ENCODE measurements at regions not wholly inside any gene's neighbourhood (a gene's known extent, or its start where the extent isn't known, plus 50 kb on each side); places are given as distances from the start of the nearest gene placed in this dataset.

GRCh38 chr16:79897453-79898146, 297.1 kb upstream of the MAF start:
- H3K27ac ChIP-seq = no peak overlapping the region
- no peak for TF ChIP-seq CTCF (conservative IDR thresholded peaks at IDR 0.05)

DNA sequence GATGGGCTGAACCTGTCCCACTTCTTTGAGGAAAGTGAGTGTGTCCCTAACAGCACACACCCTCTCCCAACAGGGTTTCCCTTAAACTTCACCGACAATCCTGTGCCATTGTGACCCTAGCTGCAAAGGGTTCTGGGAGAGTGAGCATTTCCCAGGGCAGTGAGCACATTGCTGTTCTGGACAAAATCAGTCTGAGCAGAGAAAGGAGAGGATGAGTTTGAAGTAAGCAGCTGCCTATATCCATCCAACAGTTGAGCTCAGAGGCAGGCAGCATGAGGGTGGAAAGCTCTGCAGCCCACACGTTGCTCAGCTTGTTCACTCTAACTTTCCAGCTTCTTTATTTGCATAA, 296.5 kb upstream of the MAF start:
- H3K27ac ChIP-seq = no peak overlapping the region
- no peak for TF ChIP-seq CTCF (conservative IDR thresholded peaks at IDR 0.05)

DNA sequence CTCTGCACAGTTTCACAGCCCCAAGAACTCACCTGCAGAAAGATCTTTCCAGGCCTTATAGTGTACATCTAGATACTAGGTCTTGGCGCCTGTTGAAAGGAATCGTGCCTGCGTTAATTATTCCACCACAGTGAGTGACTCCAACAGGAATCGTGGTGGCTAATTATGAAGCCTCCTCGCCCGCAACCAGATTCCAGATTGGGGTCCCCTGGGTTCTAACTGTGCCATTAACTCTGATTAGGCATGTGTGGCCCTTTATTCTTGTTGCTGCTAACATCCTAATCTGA, 295.3 kb upstream of the MAF start:
- no peak for TF ChIP-seq CTCF (conservative IDR thresholded peaks at IDR 0.05)
- no peak overlapping the region for H3K27ac ChIP-seq

DNA sequence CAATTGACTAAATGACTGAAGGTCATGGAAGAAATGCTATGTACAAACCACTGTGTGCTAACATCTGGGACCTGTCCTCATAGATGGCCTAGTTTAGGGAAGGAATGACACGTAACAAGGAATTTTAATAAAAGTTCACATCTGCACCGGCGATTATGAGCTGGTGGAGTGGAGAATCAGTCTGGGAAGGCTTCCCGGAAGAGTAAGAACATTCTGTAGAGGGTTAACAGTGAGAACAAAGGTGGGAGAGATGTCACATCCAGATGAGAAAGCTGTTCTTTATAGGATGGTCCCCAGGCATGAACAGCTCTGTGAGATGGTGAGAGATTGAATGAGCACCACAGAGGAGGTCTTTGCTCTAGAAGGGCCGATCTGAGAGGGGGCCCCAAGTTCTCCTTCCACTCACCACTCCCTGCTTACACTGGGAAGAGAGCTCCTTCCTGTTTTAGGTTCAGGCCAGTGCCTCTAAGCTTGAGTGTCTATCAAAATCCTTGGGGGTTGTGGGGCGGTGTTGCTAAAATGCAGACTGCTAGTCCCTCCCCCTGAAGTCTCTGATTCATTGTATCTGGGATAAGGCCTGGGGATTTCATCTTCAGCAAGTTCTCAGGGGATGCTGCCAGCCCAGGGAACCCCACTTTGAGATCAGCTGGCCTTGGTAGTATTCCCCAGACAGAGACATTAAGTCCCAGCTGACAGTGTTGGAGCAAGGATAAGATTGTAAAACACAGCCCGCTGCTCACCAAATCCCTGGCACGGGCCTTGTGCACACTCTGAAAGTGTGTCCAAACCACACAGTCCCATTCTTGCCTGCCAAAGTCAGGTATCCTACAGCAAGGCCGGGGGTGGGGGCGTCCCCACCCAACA, 294.7 kb upstream of the MAF start:
- no peak for TF ChIP-seq CTCF (conservative IDR thresholded peaks at IDR 0.05)
- H3K27ac ChIP-seq = no peak overlapping the region

DNA sequence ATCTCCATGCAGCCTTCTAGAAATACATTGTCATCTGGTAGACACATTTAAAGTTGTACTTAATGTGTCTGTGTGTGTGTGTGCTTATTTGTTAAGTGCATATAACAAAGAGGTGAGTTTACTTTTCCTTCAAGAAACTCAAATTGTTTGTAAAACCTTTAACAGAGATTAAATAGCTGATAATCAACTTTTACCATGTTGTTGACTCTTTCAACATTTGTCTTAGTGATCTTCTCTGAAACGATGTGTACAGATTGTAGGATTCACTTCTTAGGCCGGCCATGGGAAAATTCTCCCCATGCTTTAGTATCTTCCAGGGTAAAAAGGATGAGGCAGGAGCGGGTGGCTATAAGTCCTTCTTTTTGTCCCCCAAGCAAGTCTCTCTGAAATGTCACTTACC, 292.9 kb upstream of the MAF start:
- no peak overlapping the region; the same call in 1 of the 2 replicates for H3K27ac ChIP-seq
- TF ChIP-seq CTCF (conservative IDR thresholded peaks at IDR 0.05) = no peak

DNA sequence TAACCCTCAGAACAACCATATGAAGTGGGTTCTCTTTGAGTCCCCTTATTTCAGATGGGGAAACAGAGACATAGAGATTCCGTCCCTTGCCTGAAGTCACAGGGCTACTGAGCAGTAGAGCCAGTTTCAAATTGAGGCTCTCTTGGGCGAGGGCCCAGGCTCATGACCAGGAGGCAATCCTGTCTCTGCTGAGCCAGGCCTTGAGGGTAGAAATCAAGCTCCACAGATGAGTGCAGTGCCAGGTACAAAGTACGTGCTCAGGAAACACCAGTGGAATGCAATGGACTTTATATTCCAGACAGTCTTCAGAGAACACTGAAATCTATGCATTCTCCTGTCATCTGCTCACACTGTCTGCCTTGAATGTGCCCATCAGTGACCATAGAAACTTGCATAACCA, 291.7 kb upstream of the MAF start:
- no peak for TF ChIP-seq CTCF (conservative IDR thresholded peaks at IDR 0.05)
- H3K27ac ChIP-seq = no peak overlapping the region

GRCh38 chr16:79891458-79891857, 290.9 kb upstream of the MAF start:
- H3K27ac ChIP-seq = no peak overlapping the region
- no peak for TF ChIP-seq CTCF (conservative IDR thresholded peaks at IDR 0.05)
